GM18909 (cell line): ENCODE measurements at regions not wholly inside any gene's neighbourhood (a gene's known extent, or its start where the extent isn't known, plus 50 kb on each side); places are given as distances from the start of the nearest gene placed in this dataset.

Experiments used
- ATAC-seq: cut with Tn5 transposase; IDR thresholded peaks from one replicate; pipeline ENCODE4 v1.9.1; 2021; ENCODE audit warnings: mild to moderate bottlenecking; ENCODE audit not compliant: unreplicated experiment, poor library complexity

- no peak for ATAC-seq
These were observed 138.4 kb upstream of the GSE1 start for GRCh38 chr16:85474621-85475217.

- no peak for ATAC-seq
These were observed 137.9 kb upstream of the GSE1 start for GRCh38 chr16:85475233-85475632.

- ATAC-seq = no peak
These were observed 137.3 kb upstream of the GSE1 start for GRCh38 chr16:85475691-85476300.

- no peak for ATAC-seq
These were observed 136.7 kb upstream of the GSE1 start for GRCh38 chr16:85476389-85476788.

- ATAC-seq = no peak
These were observed 135.2 kb upstream of the GSE1 start for GRCh38 chr16:85477801-85478363.

GRCh38 chr16:85479972-85480726 lies 133.0 kb upstream of the GSE1 start:
- no peak for ATAC-seq

- ATAC-seq = no peak
These were observed 132.4 kb upstream of the GSE1 start for GRCh38 chr16:85480727-85481101.

- no peak for ATAC-seq
These were observed 131.9 kb upstream of the GSE1 start for GRCh38 chr16:85481206-85481605.

GRCh38 chr16:85481738-85482137 lies 131.4 kb upstream of the GSE1 start:
- ATAC-seq = no peak

GRCh38 chr16:85483424-85483823 lies 129.7 kb upstream of the GSE1 start:
- no peak for ATAC-seq

- no peak for ATAC-seq
These were observed 128.5 kb upstream of the GSE1 start for GRCh38 chr16:85484347-85485300.

GRCh38 chr16:85485379-85485778 lies 127.7 kb upstream of the GSE1 start:
- no peak for ATAC-seq

GRCh38 chr16:85486256-85486915 lies 126.7 kb upstream of the GSE1 start:
- no peak for ATAC-seq

GRCh38 chr16:85488414-85488813 lies 124.7 kb upstream of the GSE1 start:
- ATAC-seq = no peak

- no peak for ATAC-seq
These were observed 122.6 kb upstream of the GSE1 start for GRCh38 chr16:85490407-85491057.

GRCh38 chr16:85491058-85491771 lies 121.9 kb upstream of the GSE1 start:
- ATAC-seq = no peak

GRCh38 chr16:85491798-85492294 lies 121.3 kb upstream of the GSE1 start:
- no peak for ATAC-seq

- no peak for ATAC-seq
These were observed 120.7 kb upstream of the GSE1 start for GRCh38 chr16:85492295-85492864.
